GM12878 (cell line): ENCODE measurements at regions not wholly inside any gene's neighbourhood (a gene's known extent, or its start where the extent isn't known, plus 50 kb on each side); places are given as distances from the start of the nearest gene placed in this dataset.

Experiments
- CEBPB ChIP-seq, 2 experiments: fragments of 150-350 bp in 1 of 2; IDR thresholded peaks; 2 replicates each; pipeline ENCODE4 v1.6.1; 2012 to 2014; ENCODE audit warnings: low read depth in 2 of 2, low read length in 2 of 2, borderline replicate concordance in 1 of 2, inconsistent platforms in 1 of 2
- EGR1 ChIP-seq, 2 experiments: IDR thresholded peaks; 1 replicate in 1 of 2; 2 replicates in 1 of 2; pipeline ENCODE4 v1.6.1; 2011 to 2012; ENCODE audit warnings: low read depth in 2 of 2, low read length in 2 of 2, borderline replicate concordance in 1 of 2, mild to moderate bottlenecking in 1 of 2, moderate library complexity in 1 of 2
- EZH2 ChIP-seq: IDR thresholded peaks from 2 replicates; pipeline ENCODE4 v1.6.1; 2012; ENCODE audit warnings: low read depth, mild to moderate bottlenecking, control low read depth, inconsistent platforms, low read length, borderline replicate concordance; ENCODE audit not compliant: control insufficient read depth
- FOS ChIP-seq: IDR thresholded peaks from 3 replicates; pipeline ENCODE4 v1.6.1; 2011; ENCODE audit warnings: borderline replicate concordance; ENCODE audit not compliant: insufficient read length; ENCODE audit errors: extremely low read depth
- FOXK2 ChIP-seq: fragments of 450-650 bp; IDR thresholded peaks from 2 replicates; pipeline ENCODE4 v1.6.1; 2017; ENCODE audit warnings: mild to moderate bottlenecking, moderate library complexity
- JUNB ChIP-seq: IDR thresholded peaks from 2 replicates; pipeline ENCODE4 v1.6.1; 2016; ENCODE audit warnings: antibody characterized with exemption, mild to moderate bottlenecking
- SIN3A ChIP-seq: IDR thresholded peaks from 2 replicates; pipeline ENCODE4 v1.6.1; 2012; ENCODE audit warnings: low read depth, low read length, improper control_type of control experiment
- SUPT20H ChIP-seq: IDR thresholded peaks from 2 replicates; pipeline ENCODE4 v1.6.1; 2011; ENCODE audit warnings: low read depth, mild to moderate bottlenecking, low read length, moderate library complexity, borderline replicate concordance; ENCODE audit not compliant: control insufficient read depth
- TAF1 ChIP-seq: IDR thresholded peaks from 2 replicates; pipeline ENCODE4 v1.6.1; 2011; ENCODE audit warnings: mild to moderate bottlenecking, low read depth, low read length, borderline replicate concordance
- TF ChIP-seq, protein P1 (sequence below), 3 experiments: IDR thresholded peaks in 2 of 3; conservative IDR thresholded peaks in 1 of 3; 2 replicates each; pipeline ENCODE4 v1.5.1; 2011; ENCODE audit warnings: low read depth in 3 of 3, low read length in 3 of 3, mild to moderate bottlenecking in 3 of 3, control low read depth in 2 of 3, moderate library complexity in 2 of 3, inconsistent platforms in 1 of 3, mixed read lengths in 1 of 3; ENCODE audit not compliant: control insufficient read depth in 2 of 3, insufficient read depth in 1 of 3; ENCODE audit errors: extremely low read depth in 1 of 3
- TF ChIP-seq, protein P2 (sequence below): IDR thresholded peaks from 2 replicates; pipeline ENCODE4 v1.6.1; 2011; ENCODE audit warnings: low read depth, low read length, improper control_type of control experiment, borderline replicate concordance
- TF ChIP-seq, protein P3 (sequence below): fragments of 450-650 bp; IDR thresholded peaks from 2 replicates; pipeline ENCODE4 v1.6.1; 2017; ENCODE audit warnings: low read depth, mild to moderate bottlenecking, moderate library complexity

DNA sequence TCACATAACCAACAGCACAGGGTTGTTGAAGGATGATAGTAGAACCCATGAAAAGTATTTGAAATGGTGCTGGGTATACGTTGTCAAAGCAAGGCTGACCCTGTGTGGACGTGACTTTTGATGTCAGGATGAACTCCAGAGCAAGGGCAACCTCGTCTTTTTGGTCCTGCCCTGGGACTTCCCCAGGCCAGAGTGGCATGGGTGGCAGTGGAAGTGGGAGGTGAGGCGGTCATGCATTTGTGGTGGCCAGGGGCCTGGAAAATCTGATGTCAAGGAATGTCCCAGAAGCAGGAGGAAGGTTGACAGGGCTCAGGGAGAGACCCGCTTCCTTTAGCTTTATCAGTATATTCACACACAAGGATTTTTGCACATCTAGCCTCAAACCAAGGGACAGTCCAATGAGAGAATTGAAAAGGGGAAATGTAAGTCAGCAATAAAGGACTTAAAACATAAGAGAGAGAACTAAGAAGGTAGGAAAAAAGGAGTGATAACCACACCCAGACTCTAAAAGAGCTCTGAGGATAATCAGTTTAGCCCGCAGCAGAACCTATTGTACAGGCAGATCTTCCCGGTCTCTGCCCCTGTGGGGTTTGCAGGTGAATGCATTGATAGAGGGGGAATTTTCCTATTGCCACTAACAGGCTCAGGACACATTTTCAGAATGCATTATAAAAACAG lies 98.8 kb upstream of the HDGFL1 start:
- TF ChIP-seq, protein P1, sequence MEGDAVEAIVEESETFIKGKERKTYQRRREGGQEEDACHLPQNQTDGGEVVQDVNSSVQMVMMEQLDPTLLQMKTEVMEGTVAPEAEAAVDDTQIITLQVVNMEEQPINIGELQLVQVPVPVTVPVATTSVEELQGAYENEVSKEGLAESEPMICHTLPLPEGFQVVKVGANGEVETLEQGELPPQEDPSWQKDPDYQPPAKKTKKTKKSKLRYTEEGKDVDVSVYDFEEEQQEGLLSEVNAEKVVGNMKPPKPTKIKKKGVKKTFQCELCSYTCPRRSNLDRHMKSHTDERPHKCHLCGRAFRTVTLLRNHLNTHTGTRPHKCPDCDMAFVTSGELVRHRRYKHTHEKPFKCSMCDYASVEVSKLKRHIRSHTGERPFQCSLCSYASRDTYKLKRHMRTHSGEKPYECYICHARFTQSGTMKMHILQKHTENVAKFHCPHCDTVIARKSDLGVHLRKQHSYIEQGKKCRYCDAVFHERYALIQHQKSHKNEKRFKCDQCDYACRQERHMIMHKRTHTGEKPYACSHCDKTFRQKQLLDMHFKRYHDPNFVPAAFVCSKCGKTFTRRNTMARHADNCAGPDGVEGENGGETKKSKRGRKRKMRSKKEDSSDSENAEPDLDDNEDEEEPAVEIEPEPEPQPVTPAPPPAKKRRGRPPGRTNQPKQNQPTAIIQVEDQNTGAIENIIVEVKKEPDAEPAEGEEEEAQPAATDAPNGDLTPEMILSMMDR (IDR thresholded peaks at IDR 0.05 in 2 of 3, conservative IDR thresholded peaks at IDR 0.05 in 1 of 3; ENCODE audit: control insufficient read depth in 2 of 3, extremely low read depth in 1 of 3, insufficient read depth in 1 of 3, low read depth in 3 of 3, low read length in 3 of 3), result no peak
- TF ChIP-seq, protein P2, sequence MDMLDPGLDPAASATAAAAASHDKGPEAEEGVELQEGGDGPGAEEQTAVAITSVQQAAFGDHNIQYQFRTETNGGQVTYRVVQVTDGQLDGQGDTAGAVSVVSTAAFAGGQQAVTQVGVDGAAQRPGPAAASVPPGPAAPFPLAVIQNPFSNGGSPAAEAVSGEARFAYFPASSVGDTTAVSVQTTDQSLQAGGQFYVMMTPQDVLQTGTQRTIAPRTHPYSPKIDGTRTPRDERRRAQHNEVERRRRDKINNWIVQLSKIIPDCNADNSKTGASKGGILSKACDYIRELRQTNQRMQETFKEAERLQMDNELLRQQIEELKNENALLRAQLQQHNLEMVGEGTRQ, result no peak
- TF ChIP-seq SUPT20H (no peak), EGR1 (IDR thresholded peaks at IDR 0.05; ENCODE audit: borderline replicate concordance in 1 of 2, low read depth in 2 of 2, low read length in 2 of 2) (no peak), EZH2 (no peak), JUNB (no peak), FOS (no peak), SIN3A (no peak), TAF1 (no peak), CEBPB (IDR thresholded peaks at IDR 0.05; ENCODE audit: borderline replicate concordance in 1 of 2, low read depth in 2 of 2, low read length in 2 of 2) (no peak), FOXK2 (no peak)
- TF ChIP-seq, protein P3, sequence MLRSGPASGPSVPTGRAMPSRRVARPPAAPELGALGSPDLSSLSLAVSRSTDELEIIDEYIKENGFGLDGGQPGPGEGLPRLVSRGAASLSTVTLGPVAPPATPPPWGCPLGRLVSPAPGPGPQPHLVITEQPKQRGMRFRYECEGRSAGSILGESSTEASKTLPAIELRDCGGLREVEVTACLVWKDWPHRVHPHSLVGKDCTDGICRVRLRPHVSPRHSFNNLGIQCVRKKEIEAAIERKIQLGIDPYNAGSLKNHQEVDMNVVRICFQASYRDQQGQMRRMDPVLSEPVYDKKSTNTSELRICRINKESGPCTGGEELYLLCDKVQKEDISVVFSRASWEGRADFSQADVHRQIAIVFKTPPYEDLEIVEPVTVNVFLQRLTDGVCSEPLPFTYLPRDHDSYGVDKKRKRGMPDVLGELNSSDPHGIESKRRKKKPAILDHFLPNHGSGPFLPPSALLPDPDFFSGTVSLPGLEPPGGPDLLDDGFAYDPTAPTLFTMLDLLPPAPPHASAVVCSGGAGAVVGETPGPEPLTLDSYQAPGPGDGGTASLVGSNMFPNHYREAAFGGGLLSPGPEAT, result no peak
